HG03460 (cell line): ENCODE measurements at regions not wholly inside any gene's neighbourhood (a gene's known extent, or its start where the extent isn't known, plus 50 kb on each side); places are given as distances from the start of the nearest gene placed in this dataset.

Experiments used
- ATAC-seq: cut with Tn5 transposase; IDR thresholded peaks from one replicate; pipeline ENCODE4 v1.9.1; 2021; ENCODE audit not compliant: unreplicated experiment

GRCh38 chr5:66459728-66460127 lies 136.5 kb upstream of the MAST4 start:
- no peak for ATAC-seq

GRCh38 chr5:66467564-66467963 lies 128.6 kb upstream of the MAST4 start:
- ATAC-seq = no peak

GRCh38 chr5:66469684-66470083 lies 126.5 kb upstream of the MAST4 start:
- ATAC-seq = no peak

- no peak for ATAC-seq
Measured at GRCh38 chr5:66472010-66472409, 124.2 kb upstream of the MAST4 start.

GRCh38 chr5:66475731-66476130 lies 120.5 kb upstream of the MAST4 start:
- no peak for ATAC-seq

GRCh38 chr5:66477596-66477995 lies 118.6 kb upstream of the MAST4 start:
- no peak for ATAC-seq

GRCh38 chr5:66494437-66494836 lies 101.8 kb upstream of the MAST4 start:
- no peak for ATAC-seq

GRCh38 chr5:66498791-66499207 lies 97.4 kb upstream of the MAST4 start:
- no peak for ATAC-seq

- ATAC-seq = no peak
Measured at GRCh38 chr5:66503203-66503789, 92.9 kb upstream of the MAST4 start.

- no peak for ATAC-seq
Measured at GRCh38 chr5:66507106-66507505, 89.1 kb upstream of the MAST4 start.

GRCh38 chr5:66511491-66511890 lies 84.7 kb upstream of the MAST4 start:
- ATAC-seq = no peak

- no peak for ATAC-seq
Measured at GRCh38 chr5:66513130-66513529, 83.1 kb upstream of the MAST4 start.

GRCh38 chr5:66515209-66515608 lies 81.0 kb upstream of the MAST4 start:
- ATAC-seq = no peak

GRCh38 chr5:66516550-66516949 lies 79.6 kb upstream of the MAST4 start:
- no peak for ATAC-seq

GRCh38 chr5:66517351-66517750 lies 78.8 kb upstream of the MAST4 start:
- no peak for ATAC-seq

- no peak for ATAC-seq
Measured at GRCh38 chr5:66518052-66518451, 78.1 kb upstream of the MAST4 start.

- no peak for ATAC-seq
Measured at GRCh38 chr5:66518753-66519152, 77.4 kb upstream of the MAST4 start.

- ATAC-seq = no peak
Measured at GRCh38 chr5:66519626-66520025, 76.6 kb upstream of the MAST4 start.

- no peak for ATAC-seq
Measured at GRCh38 chr5:66520854-66521253, 75.3 kb upstream of the MAST4 start.

GRCh38 chr5:66527478-66528035 lies 68.6 kb upstream of the MAST4 start:
- ATAC-seq = no peak

GRCh38 chr5:66529182-66529581 lies 67.0 kb upstream of the MAST4 start:
- ATAC-seq = no peak

GRCh38 chr5:66529704-66530103 lies 66.5 kb upstream of the MAST4 start:
- ATAC-seq = no peak

GRCh38 chr5:66538126-66538525 lies 58.1 kb upstream of the MAST4 start:
- no peak for ATAC-seq
